ENCODE measurements at regions not wholly inside any gene's neighbourhood (a gene's known extent, or its start where the extent isn't known, plus 50 kb on each side); places are given as distances from the start of the nearest gene placed in this dataset.

- no peak for TF ChIP-seq SMC3 (IDR thresholded peaks at IDR 0.05; ENCODE audit: borderline replicate concordance, low read length)
- no peak for TF ChIP-seq EP300 (IDR thresholded peaks at IDR 0.05; ENCODE audit: borderline replicate concordance in 1 of 2, control insufficient read depth in 1 of 2, low read depth in 2 of 2, low read length in 2 of 2)
- TF ChIP-seq, protein P1, sequence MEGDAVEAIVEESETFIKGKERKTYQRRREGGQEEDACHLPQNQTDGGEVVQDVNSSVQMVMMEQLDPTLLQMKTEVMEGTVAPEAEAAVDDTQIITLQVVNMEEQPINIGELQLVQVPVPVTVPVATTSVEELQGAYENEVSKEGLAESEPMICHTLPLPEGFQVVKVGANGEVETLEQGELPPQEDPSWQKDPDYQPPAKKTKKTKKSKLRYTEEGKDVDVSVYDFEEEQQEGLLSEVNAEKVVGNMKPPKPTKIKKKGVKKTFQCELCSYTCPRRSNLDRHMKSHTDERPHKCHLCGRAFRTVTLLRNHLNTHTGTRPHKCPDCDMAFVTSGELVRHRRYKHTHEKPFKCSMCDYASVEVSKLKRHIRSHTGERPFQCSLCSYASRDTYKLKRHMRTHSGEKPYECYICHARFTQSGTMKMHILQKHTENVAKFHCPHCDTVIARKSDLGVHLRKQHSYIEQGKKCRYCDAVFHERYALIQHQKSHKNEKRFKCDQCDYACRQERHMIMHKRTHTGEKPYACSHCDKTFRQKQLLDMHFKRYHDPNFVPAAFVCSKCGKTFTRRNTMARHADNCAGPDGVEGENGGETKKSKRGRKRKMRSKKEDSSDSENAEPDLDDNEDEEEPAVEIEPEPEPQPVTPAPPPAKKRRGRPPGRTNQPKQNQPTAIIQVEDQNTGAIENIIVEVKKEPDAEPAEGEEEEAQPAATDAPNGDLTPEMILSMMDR (IDR thresholded peaks at IDR 0.05 in 2 of 3, conservative IDR thresholded peaks at IDR 0.05 in 1 of 3; ENCODE audit: control insufficient read depth in 2 of 3, extremely low read depth in 1 of 3, insufficient read depth in 1 of 3, low read depth in 3 of 3, low read length in 3 of 3), result 0 out of 6 replicates have a peak, but pooled peaks of 1 of the 3 experiments have one; percentile 5
- no peak for TF ChIP-seq SIX5 (IDR thresholded peaks at IDR 0.05; ENCODE audit: low read depth, low read length, severe bottlenecking)
- TF ChIP-seq E2F4 (IDR thresholded peaks at IDR 0.05; ENCODE audit: low read depth, low read length), result no peak
- TF ChIP-seq ZNF274 (IDR thresholded peaks at IDR 0.05; ENCODE audit: insufficient read depth, insufficient read length), result no peak
- no peak for TF ChIP-seq JUND (IDR thresholded peaks at IDR 0.05; ENCODE audit: low read depth, low read length)
Measured at GRCh38 chr7:48710995-48711394, 213.4 kb upstream of the CDC14C start.
